Hepatocyte (in vitro differentiated cells): ENCODE measurements at regions not wholly inside any gene's neighbourhood (a gene's known extent, or its start where the extent isn't known, plus 50 kb on each side); places are given as distances from the start of the nearest gene placed in this dataset.

ENCODE experiments used
- EZH2 ChIP-seq: fragments of 200-600 bp; sonication (generic); IDR thresholded peaks from 2 replicates; pipeline ENCODE4 v1.6.1; 2016; ENCODE audit warnings: antibody characterized with exemption, mild to moderate bottlenecking, borderline replicate concordance
- TF ChIP-seq, protein P1 (sequence below): fragments of 200-600 bp; sonication (generic); IDR thresholded peaks from 2 replicates; pipeline ENCODE4 v1.5.1; 2016; ENCODE audit warnings: antibody characterized with exemption, mild to moderate bottlenecking; ENCODE audit not compliant: poor library complexity

DNA sequence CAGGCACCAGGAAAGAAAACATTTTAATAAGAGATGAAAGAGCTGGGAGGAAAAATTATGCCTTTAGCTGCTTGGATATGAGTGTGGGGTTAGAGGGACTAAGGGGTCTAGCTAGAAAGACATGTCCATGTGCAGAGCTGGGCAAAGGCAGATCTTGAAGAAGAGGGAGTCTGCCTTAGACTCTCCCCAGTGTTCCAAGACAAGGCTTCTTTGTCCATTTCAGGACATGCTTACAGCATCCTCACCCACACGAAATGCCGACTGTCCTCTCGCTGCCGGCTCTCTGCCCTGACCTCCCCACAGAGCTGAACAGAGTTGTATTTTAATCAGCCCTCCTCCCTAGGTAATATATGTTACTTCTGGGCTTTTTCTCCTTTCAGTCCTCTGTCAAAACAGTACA, 100.7 kb upstream of the ATP1B1 start:
- TF ChIP-seq, protein P1, sequence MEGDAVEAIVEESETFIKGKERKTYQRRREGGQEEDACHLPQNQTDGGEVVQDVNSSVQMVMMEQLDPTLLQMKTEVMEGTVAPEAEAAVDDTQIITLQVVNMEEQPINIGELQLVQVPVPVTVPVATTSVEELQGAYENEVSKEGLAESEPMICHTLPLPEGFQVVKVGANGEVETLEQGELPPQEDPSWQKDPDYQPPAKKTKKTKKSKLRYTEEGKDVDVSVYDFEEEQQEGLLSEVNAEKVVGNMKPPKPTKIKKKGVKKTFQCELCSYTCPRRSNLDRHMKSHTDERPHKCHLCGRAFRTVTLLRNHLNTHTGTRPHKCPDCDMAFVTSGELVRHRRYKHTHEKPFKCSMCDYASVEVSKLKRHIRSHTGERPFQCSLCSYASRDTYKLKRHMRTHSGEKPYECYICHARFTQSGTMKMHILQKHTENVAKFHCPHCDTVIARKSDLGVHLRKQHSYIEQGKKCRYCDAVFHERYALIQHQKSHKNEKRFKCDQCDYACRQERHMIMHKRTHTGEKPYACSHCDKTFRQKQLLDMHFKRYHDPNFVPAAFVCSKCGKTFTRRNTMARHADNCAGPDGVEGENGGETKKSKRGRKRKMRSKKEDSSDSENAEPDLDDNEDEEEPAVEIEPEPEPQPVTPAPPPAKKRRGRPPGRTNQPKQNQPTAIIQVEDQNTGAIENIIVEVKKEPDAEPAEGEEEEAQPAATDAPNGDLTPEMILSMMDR = no peak
- no peak for TF ChIP-seq EZH2
